GM19239 (cell line): ENCODE measurements at regions not wholly inside any gene's neighbourhood (a gene's known extent, or its start where the extent isn't known, plus 50 kb on each side); places are given as distances from the start of the nearest gene placed in this dataset.
A peak's percentile ranks its signal among the peaks of the same experiment; 100 is the strongest.

Experiments used
- DNase-seq: peaks from one replicate; pipeline ENCODE4 v3.0.0; 2011; ENCODE audit warnings: low spot score; ENCODE audit not compliant: insufficient read length
- FAIRE-seq: peaks from 2 replicates; lab custom pipeline; 2011; peaks lifted over from hg19 to GRCh38; lab: Jason Lieb, UNC

DNA sequence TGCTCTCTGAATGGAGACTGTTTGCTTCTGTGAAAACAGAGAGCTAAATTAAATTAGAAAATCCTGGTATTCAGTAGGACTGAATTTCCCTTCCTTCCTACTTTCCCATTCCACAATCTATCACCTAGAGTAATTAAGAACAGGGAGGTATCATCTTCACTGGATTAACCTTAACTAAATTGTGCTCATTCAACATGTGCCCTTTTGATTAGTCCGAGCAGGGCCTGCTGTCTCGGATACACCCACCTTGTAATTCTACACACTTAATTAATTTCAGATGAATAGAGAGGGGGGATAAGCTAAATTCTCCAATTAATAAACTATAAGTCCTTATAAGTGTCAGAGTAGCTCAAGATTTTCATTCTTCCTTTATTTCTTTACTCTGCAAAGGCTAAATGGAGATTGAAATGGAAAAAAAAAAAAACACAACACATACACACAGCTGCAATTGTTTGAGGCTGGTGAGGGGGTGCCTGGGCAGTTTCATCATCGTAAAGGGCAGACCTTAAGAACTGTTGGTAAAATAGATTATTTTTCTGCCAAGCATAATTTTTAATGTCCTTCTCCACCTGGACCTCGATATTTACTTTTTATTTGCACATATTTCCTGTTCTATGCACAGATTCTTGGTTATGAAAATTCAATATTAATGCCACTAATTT lies 157.1 kb upstream of the SIX2 start:
- DNase-seq (no peak), FAIRE-seq (no peak)

DNA sequence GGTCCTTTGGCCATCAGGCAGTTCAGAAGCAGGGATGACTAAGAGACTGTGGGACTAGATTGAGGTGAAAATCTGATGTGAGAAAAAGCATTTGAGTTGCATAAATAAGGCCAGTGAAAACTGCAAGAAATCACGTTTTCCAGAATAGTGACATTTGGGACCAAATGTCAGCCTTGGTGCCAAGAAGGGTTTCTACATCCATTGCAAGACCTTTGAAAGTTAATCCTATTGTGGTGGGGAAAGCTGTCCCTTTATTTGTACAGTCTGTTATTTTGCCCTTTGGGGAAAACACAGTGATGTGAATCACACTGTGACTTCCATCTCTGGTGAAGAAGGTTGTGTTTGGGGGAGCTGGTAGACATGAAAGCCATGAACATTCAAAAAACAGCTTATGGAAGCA lies 153.5 kb upstream of the SIX2 start:
- DNase-seq (no peak), FAIRE-seq (no peak)

DNA sequence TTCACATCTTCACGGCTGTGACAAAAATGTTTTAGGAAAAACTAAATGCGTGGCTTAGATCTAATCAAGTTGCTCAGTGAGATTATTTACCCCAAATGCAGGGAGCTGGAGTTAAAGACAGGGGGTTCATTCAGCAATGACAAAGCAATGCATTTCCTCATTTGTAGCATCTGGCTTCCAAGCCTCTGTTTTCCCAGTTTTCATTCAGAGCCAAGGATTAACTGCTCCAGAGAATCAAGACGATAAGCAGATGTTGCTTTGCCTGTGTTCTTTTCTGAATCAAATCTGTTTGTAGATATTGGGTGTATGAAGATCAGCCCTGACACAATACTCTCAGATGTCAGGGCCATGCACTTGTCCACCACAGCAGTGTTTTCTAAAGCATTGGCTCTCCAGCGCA lies 147.4 kb upstream of the SIX2 start:
- no peak for DNase-seq

DNA sequence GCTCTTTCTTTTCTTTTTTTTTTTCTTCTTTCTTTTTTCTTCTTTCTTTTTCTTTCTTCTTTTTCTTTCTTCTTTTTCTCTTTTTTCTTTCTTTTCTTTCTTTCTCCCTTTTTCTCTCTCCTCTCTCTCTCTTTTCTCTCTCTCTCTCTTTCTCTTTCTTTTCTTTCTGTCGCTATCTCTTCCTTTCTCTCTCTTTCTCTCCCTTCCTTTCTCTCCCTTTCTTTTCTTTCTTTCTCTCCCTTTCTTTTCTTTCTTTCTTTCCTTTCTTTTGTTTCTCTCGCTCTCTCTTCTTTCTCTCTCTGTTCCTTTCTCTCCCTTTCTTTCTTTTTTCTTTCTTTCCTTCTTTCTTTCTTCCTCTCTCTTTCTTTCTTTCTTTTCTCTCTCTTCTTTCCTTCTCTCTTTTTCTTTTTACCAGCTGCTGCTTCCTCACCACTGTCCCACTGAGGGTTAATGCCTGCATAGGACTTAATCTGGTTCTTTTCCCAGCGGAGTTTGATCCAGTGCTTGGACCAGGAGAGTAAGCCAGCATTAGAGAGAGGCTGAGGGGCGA lies 145.4 kb upstream of the SIX2 start:
- DNase-seq: no peak
- FAIRE-seq: no peak

More for the DNA sequence above, 147.4 kb upstream of the SIX2 start:
- FAIRE-seq: no peak

DNA sequence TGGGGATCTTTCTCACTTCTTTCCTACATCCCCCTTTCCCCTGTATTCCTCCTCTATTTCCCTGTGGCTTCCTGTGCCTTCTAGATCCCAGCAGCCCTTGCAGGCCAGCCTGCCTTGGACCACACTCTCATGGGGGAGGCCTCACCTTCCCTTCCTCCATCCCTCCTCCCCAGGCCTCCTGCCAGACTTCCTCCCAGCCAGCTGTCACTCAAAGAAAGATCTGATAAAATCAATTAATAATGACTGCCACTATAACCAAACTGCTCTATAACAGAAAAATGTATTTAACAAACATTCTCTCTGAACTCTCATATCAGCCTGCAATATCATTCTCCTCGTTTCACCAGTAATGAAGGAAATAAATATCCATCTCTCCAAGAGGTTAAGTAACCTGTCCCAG lies 144.9 kb upstream of the SIX2 start:
- DNase-seq (no peak), FAIRE-seq (no peak)

DNA sequence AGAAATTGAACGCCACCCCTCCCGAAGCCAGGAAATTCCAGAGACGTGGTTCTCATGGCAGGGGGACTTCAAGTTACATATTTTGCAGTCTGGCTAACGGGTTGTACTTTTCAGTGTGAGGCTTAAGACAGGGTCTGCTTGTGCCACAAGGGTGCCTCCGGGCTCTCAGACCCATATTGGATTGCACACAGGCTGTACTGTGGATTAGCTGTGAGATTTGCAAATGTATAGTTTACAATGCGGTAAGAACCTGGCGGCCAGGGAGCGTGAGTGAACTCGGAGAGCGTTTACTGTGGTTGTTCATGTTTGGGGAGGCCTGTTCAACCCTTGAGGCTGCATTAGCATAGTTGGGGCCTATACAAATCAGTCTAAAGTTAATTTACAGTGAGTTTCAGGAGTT lies 143.9 kb upstream of the SIX2 start:
- DNase-seq (no peak), FAIRE-seq (no peak)

DNA sequence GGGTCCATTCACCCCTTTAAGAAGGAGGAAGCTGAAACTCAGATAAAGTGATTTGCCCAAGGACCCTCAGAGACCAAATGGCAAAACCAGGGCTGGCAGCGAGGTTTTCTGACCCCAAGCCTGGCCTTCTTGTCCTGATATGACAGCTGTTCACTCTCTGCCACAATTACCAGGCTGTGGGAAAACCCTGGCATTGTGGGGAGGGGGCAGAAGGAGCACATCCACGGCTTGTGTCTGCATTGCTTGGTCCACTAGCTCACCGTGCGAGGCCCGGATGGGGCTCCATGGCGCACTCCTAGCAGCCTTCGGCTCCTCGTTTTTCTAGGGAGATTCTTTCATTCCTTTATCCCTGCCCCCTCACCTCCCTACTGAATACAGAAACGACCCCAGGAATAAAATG lies 143.4 kb upstream of the SIX2 start:
- no peak for FAIRE-seq
- DNase-seq: no peak

DNA sequence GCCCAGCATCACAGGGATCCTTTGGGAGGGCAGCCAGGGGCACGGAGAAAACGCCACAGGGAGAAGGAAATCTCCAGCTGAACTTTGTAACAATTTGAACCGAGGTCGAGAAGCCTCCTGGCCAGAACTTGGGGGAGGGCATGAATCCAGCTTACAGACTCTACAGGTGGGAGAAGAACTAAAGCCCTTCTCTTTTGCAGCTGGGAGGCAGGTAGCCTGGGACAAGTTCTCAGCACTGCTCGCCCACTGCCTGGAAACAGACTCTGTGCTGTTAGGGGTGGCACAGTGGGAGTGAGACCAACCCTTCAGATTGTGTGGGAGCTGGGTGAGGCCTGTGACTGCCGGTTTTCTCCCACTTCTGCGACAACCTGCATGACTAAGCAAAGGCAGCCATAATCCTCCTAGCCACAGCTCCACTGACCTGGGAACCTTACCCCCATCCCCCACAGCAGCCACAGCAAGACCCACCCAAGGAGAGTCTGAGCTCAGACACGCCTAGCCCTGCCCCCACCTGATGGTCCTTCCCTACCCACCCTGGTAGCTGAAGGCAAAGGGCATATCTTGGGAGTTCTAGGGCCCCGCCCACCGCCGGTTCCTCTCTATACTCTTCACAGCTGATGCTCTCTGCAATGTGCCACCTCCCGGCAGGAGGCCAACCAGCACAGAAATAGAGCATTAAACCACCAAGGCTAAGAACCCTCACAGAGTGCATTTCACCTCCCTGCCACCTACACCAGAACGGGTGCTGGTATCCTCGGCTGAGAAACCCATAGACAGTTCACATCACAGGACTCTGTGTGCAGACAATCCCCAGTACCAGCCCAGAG lies 136.0 kb upstream of the SIX2 start:
- FAIRE-seq: no peak
- DNase-seq: no peak

DNA sequence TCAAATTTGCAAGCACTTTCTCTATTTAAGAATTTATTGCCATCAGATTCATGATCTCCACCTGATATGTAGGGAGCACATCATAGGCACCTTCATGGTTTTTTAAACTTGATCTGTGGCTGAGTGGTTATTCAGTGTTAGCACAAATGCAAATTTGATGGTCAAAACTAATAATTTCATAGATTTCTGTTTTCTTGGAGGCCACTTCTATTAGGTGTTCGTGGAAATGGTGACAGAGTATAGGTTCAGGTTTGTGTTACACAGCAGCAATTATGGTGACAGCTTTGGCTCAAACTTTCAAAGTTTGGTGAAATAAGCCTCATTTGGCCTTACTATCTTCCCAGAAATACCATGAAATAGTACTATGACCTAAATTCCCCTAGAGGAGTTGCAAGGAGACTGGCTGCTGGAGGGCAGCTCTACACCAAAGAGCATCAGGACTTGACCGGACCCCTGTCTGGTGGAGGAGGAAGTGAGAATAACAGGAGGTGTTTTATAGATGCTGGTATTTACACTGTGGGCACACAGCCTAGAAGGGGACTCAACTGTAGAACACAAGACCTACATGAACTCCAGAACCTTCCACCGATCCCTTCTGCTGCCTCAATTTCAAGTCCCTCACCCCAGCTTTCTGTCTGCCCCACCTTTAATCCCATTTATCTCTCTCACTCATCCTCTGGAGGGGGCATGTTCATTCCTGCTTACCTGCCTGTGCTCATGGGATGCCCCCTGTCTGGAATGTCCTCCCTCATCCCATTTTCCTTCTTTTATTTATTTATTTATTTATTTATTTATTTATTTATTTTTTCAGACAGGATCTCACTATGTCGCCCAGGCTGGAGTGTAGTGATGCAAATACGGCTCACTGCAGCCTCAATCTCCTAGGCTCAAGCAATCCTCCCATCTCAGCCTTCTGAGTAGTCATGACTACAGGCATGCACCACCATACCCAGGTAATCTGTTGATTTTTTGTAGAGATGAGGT lies 132.9 kb upstream of the SIX2 start:
- no peak for FAIRE-seq
- no peak for DNase-seq

DNA sequence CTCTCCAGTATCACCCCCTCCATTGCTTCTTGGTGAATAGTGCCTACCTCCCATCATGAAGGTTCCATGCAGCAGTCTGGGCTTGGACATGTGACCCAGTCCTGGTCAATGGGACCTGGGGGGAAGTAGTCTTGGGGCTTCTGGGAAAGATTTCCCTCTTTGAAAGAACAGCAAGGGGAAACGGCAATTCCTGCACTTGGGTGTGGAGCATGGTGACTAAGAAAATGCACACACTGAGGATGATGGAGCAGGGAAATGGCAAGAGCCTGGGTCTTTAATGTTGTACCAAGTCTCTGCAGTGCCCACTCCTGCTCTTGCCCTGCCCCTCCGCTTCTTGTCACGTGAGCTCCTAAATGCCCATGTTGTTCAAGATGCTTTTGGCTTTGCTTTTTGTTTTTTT lies 131.4 kb upstream of the SIX2 start:
- no peak for FAIRE-seq
- no peak for DNase-seq

DNA sequence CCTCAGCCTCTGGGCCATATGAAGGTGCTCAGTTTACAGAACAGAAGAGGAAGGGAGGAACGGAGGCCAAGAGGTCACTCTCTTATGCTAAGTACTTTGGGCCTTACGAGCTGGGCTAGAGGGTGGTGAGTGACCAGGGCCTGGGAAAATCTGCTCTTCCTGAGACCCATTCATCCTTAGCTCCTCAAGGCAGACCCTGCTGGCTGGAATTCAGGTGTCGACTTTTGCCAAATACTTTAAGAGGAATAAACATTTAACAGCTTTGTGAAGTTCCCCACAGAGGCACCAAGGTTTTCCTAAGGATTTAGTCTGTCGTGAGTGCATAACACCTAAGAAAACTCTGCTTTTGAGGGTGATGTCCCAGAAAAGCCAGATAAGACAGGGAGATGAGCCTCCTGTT lies 129.7 kb upstream of the SIX2 start:
- DNase-seq (no peak), FAIRE-seq (no peak)

DNA sequence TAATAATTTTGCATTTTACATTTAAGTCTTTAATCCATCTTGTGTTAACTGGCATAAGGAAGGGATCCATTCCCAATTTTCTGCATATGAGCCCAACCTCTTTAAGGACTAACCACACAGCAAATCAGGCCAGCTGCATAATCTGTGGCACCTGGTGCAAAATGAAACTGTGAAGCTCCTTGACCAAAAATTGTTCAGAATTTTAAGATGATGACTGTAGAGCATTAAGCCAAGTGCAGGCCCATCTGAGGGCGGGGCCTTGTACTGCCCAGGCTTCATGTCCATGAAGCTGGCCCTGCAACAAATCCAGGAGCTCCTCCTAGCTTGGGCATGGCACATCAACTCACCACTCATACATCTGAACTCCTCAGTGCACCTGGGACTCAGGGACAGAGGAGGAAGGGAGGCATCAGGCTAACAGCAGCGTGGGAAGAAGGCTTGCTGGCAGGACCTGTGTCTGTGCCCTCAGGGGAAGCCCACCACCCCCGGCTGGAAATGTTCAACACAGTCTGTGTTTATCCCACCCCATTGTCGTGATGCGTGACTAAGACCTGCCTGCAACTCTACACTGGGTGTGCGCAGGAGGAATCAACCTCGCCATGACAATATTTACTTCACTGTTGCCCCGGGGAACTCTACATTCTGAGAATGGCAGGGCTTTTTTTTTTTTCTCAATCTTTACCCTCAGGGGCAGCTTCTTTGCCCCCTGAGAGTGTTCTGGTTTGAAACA lies 128.9 kb upstream of the SIX2 start:
- no peak for DNase-seq

DNA sequence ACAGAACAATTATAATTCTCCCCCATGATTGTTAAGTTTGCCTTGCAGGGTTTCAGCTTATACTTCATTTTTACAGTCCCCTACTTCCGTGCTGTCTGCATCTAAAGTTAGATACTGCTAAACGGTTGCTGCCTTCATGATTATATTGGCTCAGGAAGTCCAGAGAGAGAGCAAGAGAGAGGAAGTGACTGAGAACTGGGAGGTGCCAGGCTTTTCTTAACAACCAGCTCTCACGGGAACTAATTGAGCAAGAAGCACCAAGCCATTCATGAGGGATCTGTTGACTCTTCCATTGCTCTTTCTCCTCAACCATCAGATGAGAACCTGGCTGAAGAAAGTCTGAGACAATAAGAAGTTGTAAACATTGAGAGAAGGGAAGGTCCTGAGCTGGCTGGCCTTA lies 125.5 kb upstream of the SIX2 start:
- FAIRE-seq: no peak
- DNase-seq: no peak

More for the DNA sequence above, 128.9 kb upstream of the SIX2 start:
- no peak for FAIRE-seq

DNA sequence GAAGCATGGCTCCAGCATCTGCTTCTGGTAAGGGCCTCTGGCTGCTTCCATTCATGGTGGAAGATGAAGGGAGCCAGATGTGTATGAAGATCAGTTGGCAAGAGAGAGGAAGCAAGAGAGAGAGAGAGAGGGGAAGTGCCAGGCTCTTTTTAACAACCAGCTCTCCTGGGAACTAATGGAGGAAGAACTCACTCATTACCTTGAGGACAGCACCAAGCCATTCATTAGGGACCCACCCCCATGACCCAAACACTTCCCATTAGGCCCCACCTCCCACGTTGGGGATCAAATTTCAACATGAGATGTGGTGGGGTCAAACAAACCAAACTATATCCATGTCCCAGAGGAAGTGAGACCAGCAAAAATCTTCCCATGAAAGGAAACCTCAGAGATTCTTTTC lies 124.8 kb upstream of the SIX2 start:
- no peak for FAIRE-seq
- no peak for DNase-seq

DNA sequence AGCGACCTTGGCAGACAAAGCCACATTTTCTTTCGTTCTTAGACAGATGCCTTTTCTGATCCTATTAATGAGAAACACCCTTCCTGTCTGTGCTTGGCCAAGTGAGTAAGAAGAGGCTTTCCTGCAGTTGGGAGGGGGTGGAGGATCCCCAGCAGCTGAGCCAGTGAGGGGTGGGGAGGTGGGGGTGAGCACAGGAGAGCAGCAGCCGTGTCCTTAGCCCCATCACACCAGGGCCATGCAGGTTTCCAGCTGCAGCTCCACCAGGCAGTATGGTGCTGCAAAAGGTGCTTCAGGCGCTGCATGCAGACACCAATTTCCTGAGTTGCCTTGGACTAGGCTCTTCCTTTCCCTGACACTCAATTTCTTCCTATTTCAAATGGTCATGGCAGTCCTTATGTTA lies 123.3 kb upstream of the SIX2 start:
- DNase-seq: peak; percentile 19
- peak; percentile 33 for FAIRE-seq

DNA sequence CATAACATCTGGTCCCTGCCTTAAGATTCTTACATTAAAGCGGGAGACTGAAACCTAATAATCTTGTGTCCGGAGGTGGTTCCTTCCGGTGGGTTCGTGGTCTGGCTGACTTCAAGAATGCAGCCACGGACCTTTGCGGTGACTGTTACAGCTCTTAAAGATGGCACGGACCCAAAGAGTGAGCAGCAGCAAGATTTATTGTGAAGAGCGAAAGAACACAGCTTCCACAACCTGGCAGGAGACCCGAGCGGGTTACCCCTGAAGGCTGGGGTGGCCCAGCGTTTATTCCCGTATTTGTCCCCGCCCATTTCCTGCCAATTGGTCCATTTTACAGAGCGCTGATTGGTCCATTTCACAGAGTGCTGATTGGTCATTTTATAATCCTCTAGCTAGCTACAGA lies 122.3 kb upstream of the SIX2 start:
- FAIRE-seq: no peak
- DNase-seq: no peak

DNA sequence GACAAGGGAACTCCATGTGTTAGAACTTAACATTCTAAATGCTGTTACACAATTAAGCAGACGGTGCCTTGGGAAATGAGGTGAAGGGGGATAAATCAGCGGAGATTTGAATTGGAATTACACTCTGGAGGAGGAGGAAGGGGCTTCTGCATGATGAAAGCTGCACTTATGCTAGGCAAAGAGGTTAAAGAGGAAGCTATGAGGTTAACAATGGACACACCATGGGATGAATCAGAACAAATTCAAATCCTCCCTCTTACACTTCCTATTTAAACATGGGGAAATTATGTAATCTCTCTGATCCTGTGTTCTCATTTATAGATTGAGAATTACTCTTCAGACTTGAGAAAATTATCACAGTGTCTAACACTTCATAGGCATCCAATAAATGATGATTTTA lies 121.5 kb upstream of the SIX2 start:
- DNase-seq: no peak

DNA sequence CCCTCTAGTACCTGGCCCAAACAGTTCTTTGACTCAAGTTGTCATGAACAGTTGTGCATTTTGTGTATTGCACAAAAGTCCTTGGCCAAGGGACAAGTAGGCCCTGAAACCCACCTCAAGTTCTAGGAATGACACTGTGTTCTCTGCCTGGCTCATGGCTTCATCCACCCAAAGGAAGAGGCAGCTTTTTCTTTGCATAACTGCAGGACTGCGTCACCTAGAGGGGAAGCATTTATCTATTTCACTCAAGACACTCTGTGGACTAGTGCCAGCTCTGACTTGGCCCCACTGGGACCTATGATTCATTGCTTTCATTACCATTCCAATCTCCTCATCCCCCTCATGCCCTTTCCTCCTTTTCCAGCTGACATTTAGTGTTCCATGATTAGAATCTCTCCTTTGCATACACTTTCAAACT lies 119.3 kb upstream of the SIX2 start:
- FAIRE-seq: no peak
- no peak for DNase-seq

More for the DNA sequence above, 121.5 kb upstream of the SIX2 start:
- no peak for FAIRE-seq

DNA sequence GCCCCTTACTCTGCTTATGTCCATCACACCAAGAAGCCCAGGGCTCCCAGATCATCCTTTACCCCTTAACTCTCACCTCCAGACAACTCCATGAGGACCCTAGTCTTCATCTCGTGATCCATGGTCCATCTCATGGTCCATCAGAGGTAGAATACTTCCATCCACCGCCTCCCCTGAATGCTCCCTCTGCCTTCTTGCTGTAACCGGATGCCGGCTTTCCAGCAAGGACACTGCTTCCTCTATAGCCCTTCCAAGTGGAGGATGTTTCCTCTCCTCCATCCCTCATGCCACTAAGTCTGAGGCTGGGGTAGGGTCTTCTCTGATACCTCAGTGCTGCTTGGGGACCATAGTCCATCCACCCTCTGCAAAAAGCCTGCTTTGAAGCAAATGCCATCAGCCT lies 118.6 kb upstream of the SIX2 start:
- FAIRE-seq: no peak

DNA sequence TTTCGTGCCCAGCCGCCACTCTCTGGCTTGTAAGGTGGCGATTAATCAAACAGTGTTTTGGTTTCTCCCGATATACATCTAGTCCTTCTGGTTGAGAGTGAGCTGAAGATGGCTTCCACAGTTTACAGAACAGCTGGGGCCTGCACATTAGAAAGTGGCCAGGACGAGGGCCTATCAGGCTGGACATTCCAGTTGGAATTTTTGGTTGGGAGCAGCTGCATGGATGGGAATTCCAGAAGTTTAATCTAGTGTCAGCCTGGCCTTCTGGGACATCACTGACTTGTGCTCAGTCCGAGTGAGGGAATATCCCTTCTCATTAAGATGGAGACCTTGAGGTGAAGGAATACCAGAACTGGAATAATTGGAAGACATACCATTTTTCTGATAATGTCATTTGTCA lies 118.1 kb upstream of the SIX2 start:
- FAIRE-seq (no peak), DNase-seq (no peak)

More for the DNA sequence above, 118.6 kb upstream of the SIX2 start:
- DNase-seq: no peak
